A673 (cell line): ENCODE measurements at regions not wholly inside any gene's neighbourhood (a gene's known extent, or its start where the extent isn't known, plus 50 kb on each side); places are given as distances from the start of the nearest gene placed in this dataset.
A peak's percentile ranks its signal among the peaks of the same experiment; 100 is the strongest.
"Not testable (repeated sequence)": the region's sequence is repeated elsewhere in the genome, so short reads cannot be mapped to it uniquely, and the experiment has no call there.

Experiments used
- BruUV-seq: library from RNA; stranded (reverse); fragments of 400-500 nt; replicated peaks from 2 replicates; lab custom pipeline; 2021; lab: Mats Ljungman, UMichigan
- CTCF ChIA-PET: fragments of 300-600 bp; sonication (Branson Sonifier 250); formaldehyde crosslinking; loops from one replicate; lab custom pipeline; 2022; ENCODE audit warnings: antibody characterized with exemption; lab: Charles Lee
- POLR2A ChIA-PET: fragments of 300-600 bp; sonication (Branson Sonifier 250); formaldehyde crosslinking; loops from one replicate; lab custom pipeline; 2022; ENCODE audit warnings: antibody characterized with exemption; ENCODE audit not compliant: low non-redundant PET; lab: Charles Lee
- DNase-seq: peaks from one replicate; pipeline ENCODE4 v3.0.0-alpha.2; 2015; ENCODE audit warnings: low spot score
- H3K27ac ChIP-seq: fragments of 200-600 bp; sonication (generic); 2 replicates; pipeline ENCODE4 v1.5.1; 2016; ENCODE audit warnings: mixed run types, low read depth, mild to moderate bottlenecking, mixed read lengths, antibody characterized with exemption, low read length; ENCODE audit not compliant: poor library complexity, severe bottlenecking
- H3K27me3 ChIP-seq: fragments of 200-600 bp; sonication (generic); replicated peaks from 2 replicates; pipeline ENCODE4 v1.6.1; 2017; ENCODE audit warnings: mixed run types, low read depth, mild to moderate bottlenecking, mixed read lengths, antibody characterized with exemption, low read length; ENCODE audit not compliant: insufficient read depth, poor library complexity
- H3K36me3 ChIP-seq: fragments of 200-600 bp; sonication (generic); 2 replicates; pipeline ENCODE4 v1.6.1; 2016; ENCODE audit warnings: mixed run types, mild to moderate bottlenecking, mixed read lengths, antibody characterized with exemption, low read length; ENCODE audit not compliant: insufficient read depth, poor library complexity, severe bottlenecking
- H3K4me1 ChIP-seq: fragments of 200-600 bp; sonication (generic); 2 replicates; pipeline ENCODE4 v1.6.1; 2017; ENCODE audit warnings: mixed run types, mild to moderate bottlenecking, mixed read lengths, antibody characterized with exemption, low read length; ENCODE audit not compliant: insufficient read depth, poor library complexity, severe bottlenecking
- H3K4me3 ChIP-seq: fragments of 200-600 bp; sonication (generic); 2 replicates; pipeline ENCODE4 v1.5.1; 2016; ENCODE audit warnings: low read depth, mixed run types, mild to moderate bottlenecking, mixed read lengths, low read length; ENCODE audit not compliant: poor library complexity, severe bottlenecking
- H3K9me3 ChIP-seq: fragments of 200-600 bp; sonication (generic); 2 replicates; pipeline ENCODE4 v1.6.1; 2016; ENCODE audit warnings: mixed run types, low read depth, mild to moderate bottlenecking, mixed read lengths, antibody characterized with exemption, low read length; ENCODE audit not compliant: poor library complexity, severe bottlenecking
- CTCF ChIP-seq: fragments of 300-800, 200-600 bp; sonication (generic); conservative IDR thresholded peaks from 2 replicates; pipeline ENCODE4 v1.5.1; 2017; ENCODE audit warnings: low read depth, mild to moderate bottlenecking, antibody characterized with exemption, low read length, moderate library complexity, mixed read lengths
- EZH2 ChIP-seq: fragments of 200-600 bp; sonication (generic); IDR thresholded peaks from 2 replicates; pipeline ENCODE4 v1.6.1; 2017; ENCODE audit warnings: borderline replicate concordance, low read depth, mild to moderate bottlenecking, mixed read lengths, antibody characterized with exemption, low read length; ENCODE audit not compliant: poor library complexity, severe bottlenecking
- intact Hi-C: fragments of 100-400 bp; cut with micrococcal nuclease; formaldehyde crosslinking; loops from one replicate; pipeline ENCODE4 v1.10.0; 2022; ENCODE audit not compliant: unreplicated experiment

GRCh38 chr6:23535101-23535500 lies 590.9 kb upstream of the NRSN1 start:
- Histone ChIP-seq H3K4me3 (no peak overlapping the region), H3K9me3 (no peaks in the 10 kb centered on the region), H3K27me3 (no peaks in the 10 kb centered on the region), H3K27ac (no peak overlapping the region), H3K36me3 (no peaks in the 10 kb centered on the region), H3K4me1 (peaks cover 11% of the 10 kb centered on the region)
- TF ChIP-seq EZH2 (no peak), CTCF (no peak)
- no TSS peak for BruUV-seq
- ChIA-PET POLR2A (no interaction called here), CTCF (no interaction called here)
- peak; percentile 5 for DNase-seq
- intact Hi-C loops, result no loop called here

- intact Hi-C loops, result no loop called here
- DNase-seq, result no peak
- H3K36me3 ChIP-seq, result no peaks in the 10 kb centered on the region
- no TSS peak for BruUV-seq
- ChIA-PET CTCF (no interaction called here), POLR2A (no interaction called here)
- no peaks in the 10 kb centered on the region for H3K9me3 ChIP-seq
- TF ChIP-seq CTCF, result no peak
- TF ChIP-seq EZH2, result no peak
- H3K4me3 ChIP-seq, result no peak overlapping the region
- no peaks in the 10 kb centered on the region for H3K4me1 ChIP-seq
- no peaks in the 10 kb centered on the region for H3K27me3 ChIP-seq
- H3K27ac ChIP-seq, result no peak overlapping the region
These were observed 588.2 kb upstream of the NRSN1 start for GRCh38 chr6:23537828-23538227.

- DNase-seq, result no peak
- no peak for TF ChIP-seq EZH2
- no peak for TF ChIP-seq CTCF
- intact Hi-C loops, result no loop called here
- H3K4me1 ChIP-seq, result no peaks in the 10 kb centered on the region
- no peak overlapping the region for H3K4me3 ChIP-seq
- CTCF ChIA-PET, result no interaction called here
- H3K27me3 ChIP-seq, result no peaks in the 10 kb centered on the region
- no TSS peak for BruUV-seq
- H3K9me3 ChIP-seq, result no peaks in the 10 kb centered on the region
- H3K27ac ChIP-seq, result no peak overlapping the region
- POLR2A ChIA-PET, result no interaction called here
- H3K36me3 ChIP-seq, result no peaks in the 10 kb centered on the region
These were observed 578.2 kb upstream of the NRSN1 start for GRCh38 chr6:23547851-23548250.

GRCh38 chr6:23554953-23555352 lies 571.1 kb upstream of the NRSN1 start:
- H3K4me1 ChIP-seq, BruUV-seq, H3K4me3 ChIP-seq, H3K36me3 ChIP-seq, CTCF ChIA-PET, H3K27me3 ChIP-seq, intact Hi-C loops, DNase-seq, POLR2A ChIA-PET, H3K9me3 ChIP-seq, H3K27ac ChIP-seq: not testable (repeated sequence)
